ENCODE measurements at regions not wholly inside any gene's neighbourhood (a gene's known extent, or its start where the extent isn't known, plus 50 kb on each side); places are given as distances from the start of the nearest gene placed in this dataset.

GRCh38 chr10:16348891-16349290, 87.9 kb upstream of the PTER start:
- TF ChIP-seq CTCF (IDR thresholded peaks at IDR 0.05): no peak
- Histone ChIP-seq H3K4me1 (no peaks in the 10 kb centered on the region), H3K27me3 (no peaks in the 10 kb centered on the region), H3K36me3 (no peaks in the 10 kb centered on the region), H3K4me3 (no peak overlapping the region), H3K9me3 (no peaks in the 10 kb centered on the region), H3K27ac (no peak overlapping the region)
- DNase-seq: no peak
- intact Hi-C loops (cut with DNase I): no loop called here
- no peak for ATAC-seq

- DNase-seq (no peak), ATAC-seq (no peak)
- Histone ChIP-seq H3K4me3 (no peak overlapping the region), H3K9me3 (no peaks in the 10 kb centered on the region), H3K27ac (no peak overlapping the region), H3K4me1 (no peaks in the 10 kb centered on the region), H3K36me3 (no peaks in the 10 kb centered on the region), H3K27me3 (no peaks in the 10 kb centered on the region)
- no peak for TF ChIP-seq CTCF (IDR thresholded peaks at IDR 0.05)
- intact Hi-C loops (cut with DNase I): no loop called here
These were observed 84.7 kb upstream of the PTER start for GRCh38 chr10:16352146-16352545.

GRCh38 chr10:16360001-16360400, 76.8 kb upstream of the PTER start:
- intact Hi-C loops (cut with DNase I): no loop called here
- H3K27me3 ChIP-seq: no peaks in the 10 kb centered on the region
- DNase-seq: no peak
- no peak overlapping the region for H3K4me3 ChIP-seq
- no peak overlapping the region for H3K27ac ChIP-seq
- no peaks in the 10 kb centered on the region for H3K4me1 ChIP-seq
- ATAC-seq: no peak
- no peak for TF ChIP-seq CTCF (IDR thresholded peaks at IDR 0.05)
- H3K9me3 ChIP-seq: no peaks in the 10 kb centered on the region
- no peaks in the 10 kb centered on the region for H3K36me3 ChIP-seq

GRCh38 chr10:16360425-16360824, 76.4 kb upstream of the PTER start:
- no peaks in the 10 kb centered on the region for H3K4me1 ChIP-seq
- ATAC-seq (no peak), DNase-seq (no peak)
- no peaks in the 10 kb centered on the region for H3K27me3 ChIP-seq
- no peak overlapping the region for H3K27ac ChIP-seq
- no peak overlapping the region for H3K4me3 ChIP-seq
- no peaks in the 10 kb centered on the region for H3K9me3 ChIP-seq
- TF ChIP-seq CTCF (IDR thresholded peaks at IDR 0.05): no peak
- intact Hi-C loops (cut with DNase I): no loop called here
- no peaks in the 10 kb centered on the region for H3K36me3 ChIP-seq

- intact Hi-C loops (cut with DNase I): no loop called here
- TF ChIP-seq CTCF (IDR thresholded peaks at IDR 0.05): no peak
- Histone ChIP-seq H3K27ac (no peak overlapping the region), H3K4me1 (no peaks in the 10 kb centered on the region), H3K36me3 (no peaks in the 10 kb centered on the region), H3K9me3 (no peaks in the 10 kb centered on the region), H3K27me3 (no peaks in the 10 kb centered on the region), H3K4me3 (no peak overlapping the region)
- DNase-seq (no peak), ATAC-seq (no peak)
These were observed 75.7 kb upstream of the PTER start for GRCh38 chr10:16361086-16361485.

- ATAC-seq (no peak), DNase-seq (no peak)
- intact Hi-C loops (cut with DNase I): no loop called here
- H3K4me1 ChIP-seq: no peaks in the 10 kb centered on the region
- H3K27ac ChIP-seq: no peak overlapping the region
- H3K4me3 ChIP-seq: no peak overlapping the region
- TF ChIP-seq CTCF (IDR thresholded peaks at IDR 0.05): no peak
- no peaks in the 10 kb centered on the region for H3K36me3 ChIP-seq
- no peaks in the 10 kb centered on the region for H3K9me3 ChIP-seq
- H3K27me3 ChIP-seq: no peaks in the 10 kb centered on the region
These were observed 73.1 kb upstream of the PTER start for GRCh38 chr10:16363741-16364140.
